GM12878 (cell line): ENCODE measurements at regions not wholly inside any gene's neighbourhood (a gene's known extent, or its start where the extent isn't known, plus 50 kb on each side); places are given as distances from the start of the nearest gene placed in this dataset.

ENCODE experiments used
- ATAC-seq: fragments of 200-7000 bp; cut with Tn5 transposase; 3 replicates; pipeline ENCODE4 v1.9.1; 2020; ENCODE audit warnings: mild to moderate bottlenecking, moderate library complexity
- BruUV-seq: library from RNA; stranded (reverse); fragments of 400-500 nt; replicated peaks from 2 replicates; lab custom pipeline; 2021; lab: Mats Ljungman, UMichigan
- CTCF ChIA-PET: fragments of 300-600 bp; sonication (Branson Sonifier 250); formaldehyde crosslinking; extraction: SDS; loops from one replicate; lab custom pipeline; 2021; ENCODE audit warnings: inconsistent platforms; lab: Yijun Ruan, JAX
- POLR2A ChIA-PET: fragments of 350-600 bp; formaldehyde crosslinking; extraction: SDS; loops from one replicate; lab custom pipeline; 2021; ENCODE audit warnings: inconsistent platforms; lab: Charles Lee
- RAD21 ChIA-PET: fragments of 300-600 bp; sonication (Branson Sonifier 250); formaldehyde crosslinking; loops from one replicate; lab custom pipeline; 2023; ENCODE audit warnings: antibody characterized with exemption; ENCODE audit not compliant: unreplicated experiment; lab: Charles Lee
- SMC1A ChIA-PET: fragments of 300-600 bp; sonication (Branson Sonifier 250); formaldehyde crosslinking; loops from one replicate; lab custom pipeline; 2023; ENCODE audit not compliant: unreplicated experiment, uncharacterized antibody; lab: Charles Lee
- DNase-seq: peaks from one replicate; pipeline ENCODE4 v3.0.0-alpha.2; 2011; ENCODE audit warnings: low read depth, low spot score
- FAIRE-seq: peaks from 3 replicates; lab custom pipeline; 2011; peaks lifted over from hg19 to GRCh38; lab: Jason Lieb, UNC
- H2AFZ ChIP-seq: 2 replicates; pipeline ENCODE4 v1.6.0; 2011; ENCODE audit warnings: low read depth, low read length, control low read depth; ENCODE audit not compliant: control insufficient read depth
- H3K27ac ChIP-seq: 2 replicates; pipeline ENCODE4 v1.5.1; 2011; ENCODE audit warnings: control low read depth; ENCODE audit not compliant: control insufficient read depth, insufficient read depth
- H3K27me3 ChIP-seq, 2 experiments: replicated peaks in 1 of 2; 2 replicates each; pipeline versions ENCODE4 v1.6.0 to v1.6.1; 2011; ENCODE audit warnings: low read length in 1 of 2; ENCODE audit not compliant: control insufficient read depth in 2 of 2, insufficient read depth in 2 of 2
- H3K36me3 ChIP-seq, 2 experiments: 2 replicates each; pipeline ENCODE4 v1.5.1; 2011; ENCODE audit warnings: low read length in 1 of 2; ENCODE audit not compliant: control insufficient read depth in 2 of 2, insufficient read depth in 2 of 2
- H3K4me1 ChIP-seq: 2 replicates; pipeline ENCODE4 v1.6.1; 2011; ENCODE audit warnings: mild to moderate bottlenecking, low read length, moderate library complexity, mixed read lengths; ENCODE audit not compliant: control insufficient read depth, insufficient read depth
- H3K4me2 ChIP-seq: 2 replicates; pipeline ENCODE4 v1.6.0; 2011; ENCODE audit warnings: control low read depth; ENCODE audit not compliant: control insufficient read depth, insufficient read depth
- H3K4me3 ChIP-seq: fragments of 200-600 bp; sonication (generic); 2 replicates; pipeline ENCODE4 v1.5.1; 2016
- H3K79me2 ChIP-seq: 2 replicates; pipeline ENCODE4 v1.6.0; 2011; ENCODE audit warnings: low read length; ENCODE audit not compliant: control insufficient read depth, insufficient read depth
- H3K9ac ChIP-seq: 2 replicates; pipeline ENCODE4 v1.8.0; 2011; ENCODE audit warnings: low read length, control low read depth, mixed read lengths; ENCODE audit not compliant: control insufficient read depth, insufficient read depth
- H3K9me3 ChIP-seq: replicated peaks from 3 replicates; pipeline ENCODE4 v1.5.1; 2011; ENCODE audit warnings: mild to moderate bottlenecking, low read length; ENCODE audit not compliant: control insufficient read depth, insufficient read depth
- H4K20me1 ChIP-seq: 2 replicates; pipeline ENCODE4 v1.6.0; 2011; ENCODE audit not compliant: control insufficient read depth, insufficient read depth
- EZH2 ChIP-seq: IDR thresholded peaks from 2 replicates; pipeline ENCODE4 v1.6.1; 2012; ENCODE audit warnings: low read depth, mild to moderate bottlenecking, control low read depth, inconsistent platforms, low read length, borderline replicate concordance; ENCODE audit not compliant: control insufficient read depth
- FOXK2 ChIP-seq: fragments of 450-650 bp; IDR thresholded peaks from 2 replicates; pipeline ENCODE4 v1.6.1; 2017; ENCODE audit warnings: mild to moderate bottlenecking, moderate library complexity
- ZNF217 ChIP-seq: fragments of 450-650 bp; IDR thresholded peaks from 2 replicates; pipeline ENCODE4 v1.6.1; 2017; ENCODE audit warnings: antibody characterized with exemption, mild to moderate bottlenecking
- ZSCAN29 ChIP-seq: fragments of 450-650 bp; IDR thresholded peaks from 2 replicates; pipeline ENCODE4 v1.6.1; 2017; ENCODE audit warnings: mild to moderate bottlenecking, moderate library complexity
- whole genome bisulfite sequencing: methylation state at CpG from one replicate; pipeline ENCODE4 v1.1.6; 2016; ENCODE audit warnings: low lambda C conversion rate; ENCODE audit not compliant: insufficient replicate concordance, insufficient coverage; ENCODE audit errors: missing lambda C conversion rate; 5-methylcytosine and 5-hydroxymethylcytosine counted together
- in situ Hi-C: fragments of 300-500 bp; cut with MboI; formaldehyde crosslinking; loops from 9 replicates; pipeline ENCODE4 v1.14.3; 2018; ENCODE audit warnings: mixed read lengths
- intact Hi-C: fragments of 100-400 bp; cut with micrococcal nuclease; formaldehyde crosslinking; loops from one replicate; pipeline ENCODE4 v1.14.2; 2022; ENCODE audit not compliant: unreplicated experiment
- TF ChIP-seq, protein P1 (sequence below): fragments of 450-650 bp; formaldehyde crosslinking; IDR thresholded peaks from 2 replicates; pipeline ENCODE4 v1.4.0; 2022; ENCODE audit warnings: mild to moderate bottlenecking, moderate library complexity

DNA sequence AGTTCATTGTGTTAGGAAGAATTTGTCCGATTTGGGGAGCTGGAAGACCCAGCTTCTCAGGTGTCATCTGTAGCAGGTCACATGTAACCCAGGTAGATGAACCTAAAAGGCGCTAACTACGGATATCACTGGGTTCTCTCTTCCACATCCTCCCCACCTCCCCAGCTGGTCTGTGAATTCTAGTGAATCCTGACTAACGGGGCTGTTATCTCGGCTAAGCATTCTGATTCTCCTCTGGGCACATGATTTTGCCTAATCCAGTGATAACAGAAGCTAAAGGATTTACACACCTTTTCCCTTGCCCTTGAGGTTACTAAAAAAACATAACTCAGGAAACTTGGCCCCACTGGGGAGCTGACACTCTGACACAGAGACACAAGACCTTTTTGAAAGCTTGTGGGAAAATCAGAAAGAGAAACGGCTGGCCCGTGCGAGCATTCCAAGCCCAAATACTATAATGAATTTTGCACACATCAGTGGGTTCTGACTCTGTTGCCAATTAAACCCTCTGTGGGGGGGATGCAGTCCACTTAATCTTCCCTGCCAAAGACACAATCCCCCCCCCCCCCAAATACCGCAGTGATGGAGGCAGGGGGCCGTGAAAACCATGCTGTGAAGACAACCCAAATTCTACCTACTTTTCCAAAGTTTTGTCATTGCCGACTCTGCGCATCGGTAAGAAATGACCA is 81.0 kb upstream of the FZD10 start:
- no peak for TF ChIP-seq FOXK2
- TF ChIP-seq ZSCAN29: no peak
- TF ChIP-seq EZH2: no peak
- TF ChIP-seq, protein P1, sequence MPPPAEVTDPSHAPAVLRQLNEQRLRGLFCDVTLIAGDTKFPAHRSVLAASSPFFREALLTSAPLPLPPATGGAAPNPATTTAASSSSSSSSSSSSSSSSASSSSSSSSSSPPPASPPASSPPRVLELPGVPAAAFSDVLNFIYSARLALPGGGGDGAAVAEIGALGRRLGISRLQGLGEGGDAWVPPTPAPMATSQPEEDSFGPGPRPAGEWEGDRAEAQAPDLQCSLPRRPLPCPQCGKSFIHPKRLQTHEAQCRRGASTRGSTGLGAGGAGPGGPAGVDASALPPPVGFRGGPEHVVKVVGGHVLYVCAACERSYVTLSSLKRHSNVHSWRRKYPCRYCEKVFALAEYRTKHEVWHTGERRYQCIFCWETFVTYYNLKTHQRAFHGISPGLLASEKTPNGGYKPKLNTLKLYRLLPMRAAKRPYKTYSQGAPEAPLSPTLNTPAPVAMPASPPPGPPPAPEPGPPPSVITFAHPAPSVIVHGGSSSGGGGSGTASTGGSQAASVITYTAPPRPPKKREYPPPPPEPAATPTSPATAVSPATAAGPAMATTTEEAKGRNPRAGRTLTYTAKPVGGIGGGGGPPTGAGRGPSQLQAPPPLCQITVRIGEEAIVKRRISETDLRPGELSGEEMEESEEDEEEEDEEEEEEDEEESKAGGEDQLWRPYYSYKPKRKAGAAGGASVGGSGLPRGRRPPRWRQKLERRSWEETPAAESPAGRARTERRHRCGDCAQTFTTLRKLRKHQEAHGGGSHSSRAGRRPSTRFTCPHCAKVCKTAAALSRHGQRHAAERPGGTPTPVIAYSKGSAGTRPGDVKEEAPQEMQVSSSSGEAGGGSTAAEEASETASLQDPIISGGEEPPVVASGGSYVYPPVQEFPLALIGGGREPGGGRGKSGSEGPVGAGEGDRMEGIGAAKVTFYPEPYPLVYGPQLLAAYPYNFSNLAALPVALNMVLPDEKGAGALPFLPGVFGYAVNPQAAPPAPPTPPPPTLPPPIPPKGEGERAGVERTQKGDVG (CRISPR knock-in tag): no peak
- TF ChIP-seq ZNF217: no peak
- FAIRE-seq: no peak
- CTCF ChIA-PET: interaction anchor here (0.6 kb wide), 1 partner anchor 304 kb away, joined by 4 read pairs; no protein-coding TSS in a partner anchor

More for the DNA sequence above, 81.0 kb upstream of the FZD10 start:
- ATAC-seq: no peak
- ChIA-PET POLR2A (no interaction called here), RAD21 (no interaction called here), SMC1A (no interaction called here)
- H2AFZ ChIP-seq: no peak overlapping the region
- no peak overlapping the region for H3K27ac ChIP-seq
- intact Hi-C loops (no loop called here), in situ Hi-C loops (no loop called here)
- 31% methylated on average over 13 of the region's 13 CpGs for WGBS
- H3K79me2 ChIP-seq: no peaks in the 10 kb centered on the region
- no TSS peak for BruUV-seq
- H3K4me1 ChIP-seq: no peaks in the 10 kb centered on the region
- H4K20me1 ChIP-seq: no peaks in the 10 kb centered on the region
- no peak overlapping the region for H3K4me3 ChIP-seq
- DNase-seq: no peak
- H3K4me2 ChIP-seq: no peak overlapping the region
- no peak overlapping the region for H3K9ac ChIP-seq
- H3K27me3 ChIP-seq: no peaks in the 10 kb centered on the region
- H3K36me3 ChIP-seq: no peaks in the 10 kb centered on the region
- H3K9me3 ChIP-seq: no peaks in the 10 kb centered on the region; the same call in 2 of the 3 replicates
